T-helper 1 cell (primary cell): ENCODE measurements at regions not wholly inside any gene's neighbourhood (a gene's known extent, or its start where the extent isn't known, plus 50 kb on each side); places are given as distances from the start of the nearest gene placed in this dataset.
"Not testable (repeated sequence)": the region's sequence is repeated elsewhere in the genome, so short reads cannot be mapped to it uniquely, and the experiment has no call there.

Experiments used
- DNase-seq, 5 donors: peaks; one replicate each; pipeline ENCODE4 v3.0.0-alpha.2; 2012 to 2020

GRCh38 chr2:58501371-58502160 is 260.4 kb upstream of the FANCL start:
- no peak for DNase-seq

GRCh38 chr2:58497168-58497567 is 256.0 kb upstream of the FANCL start:
- no peak for DNase-seq

GRCh38 chr2:58495806-58496205 is 254.7 kb upstream of the FANCL start:
- DNase-seq, result no peak

- no peak for DNase-seq
These were observed 253.0 kb upstream of the FANCL start for GRCh38 chr2:58494071-58494501.

- DNase-seq, result no peak
These were observed 243.5 kb upstream of the FANCL start for GRCh38 chr2:58484629-58485028.

- DNase-seq, result no peak
These were observed 243.1 kb upstream of the FANCL start for GRCh38 chr2:58484221-58484620.

GRCh38 chr2:58483307-58483706 is 242.2 kb upstream of the FANCL start:
- DNase-seq, result no peak

- DNase-seq, result no peak
These were observed 240.5 kb upstream of the FANCL start for GRCh38 chr2:58481670-58482069.

GRCh38 chr2:58480141-58480540 is 239.0 kb upstream of the FANCL start:
- DNase-seq, result no peak

GRCh38 chr2:58479535-58480140 is 238.5 kb upstream of the FANCL start:
- DNase-seq, result no peak

- no peak for DNase-seq
These were observed 235.4 kb upstream of the FANCL start for GRCh38 chr2:58476556-58476955.

GRCh38 chr2:58475756-58476155 is 234.6 kb upstream of the FANCL start:
- no peak for DNase-seq

- DNase-seq, result no peak
These were observed 232.0 kb upstream of the FANCL start for GRCh38 chr2:58473165-58473564.

GRCh38 chr2:58466804-58467203 is 225.7 kb upstream of the FANCL start:
- no peak for DNase-seq

- DNase-seq, result not testable (repeated sequence)
These were observed 224.9 kb upstream of the FANCL start for GRCh38 chr2:58466021-58466420.

GRCh38 chr2:58460670-58461069 is 219.5 kb upstream of the FANCL start:
- DNase-seq, result no peak

GRCh38 chr2:58449286-58450010 is 208.3 kb upstream of the FANCL start:
- no peak for DNase-seq

- DNase-seq, result no peak
These were observed 207.7 kb upstream of the FANCL start for GRCh38 chr2:58448845-58449244.

- DNase-seq, result peak in 1 of 5 donors; percentile 18
These were observed 207.0 kb upstream of the FANCL start for GRCh38 chr2:58448065-58448507.

GRCh38 chr2:58447586-58447985 is 206.5 kb upstream of the FANCL start:
- DNase-seq, result no peak

GRCh38 chr2:58441643-58442042 is 200.5 kb upstream of the FANCL start:
- no peak for DNase-seq

- DNase-seq, result no peak
These were observed 195.7 kb upstream of the FANCL start for GRCh38 chr2:58436872-58437271.

GRCh38 chr2:58435246-58435645 is 194.1 kb upstream of the FANCL start:
- DNase-seq, result no peak

- DNase-seq, result no peak
These were observed 193.6 kb upstream of the FANCL start for GRCh38 chr2:58434692-58435091.
